ENCODE measurements at regions not wholly inside any gene's neighbourhood (a gene's known extent, or its start where the extent isn't known, plus 50 kb on each side); places are given as distances from the start of the nearest gene placed in this dataset.

DNA sequence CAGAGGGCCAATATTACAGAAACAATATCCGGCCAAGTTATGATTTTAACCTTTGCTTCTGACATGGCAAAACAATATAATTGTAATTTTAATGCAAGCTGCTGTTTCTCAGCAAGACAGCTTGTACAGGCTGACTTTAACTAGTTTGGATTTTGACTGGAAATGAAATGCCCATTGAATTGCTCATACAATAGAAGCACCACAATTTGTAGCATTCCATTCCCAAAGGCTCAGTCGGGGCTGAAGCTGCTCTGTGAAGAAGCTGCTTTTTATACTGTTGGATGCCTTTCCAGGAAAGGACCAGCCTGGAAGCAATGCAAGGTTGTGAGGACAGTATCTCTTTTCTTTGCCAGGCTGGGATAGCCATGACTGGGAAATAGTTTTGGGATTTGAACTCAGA, 677.0 kb upstream of the FANCL start:
- H2AFZ ChIP-seq (ENCODE audit: low read length): no peak overlapping the region
- no peaks in the 10 kb centered on the region for H3K36me3 ChIP-seq (ENCODE audit: control insufficient read depth in 2 of 4, insufficient read depth in 4 of 4, low read length in 3 of 4)
- H3K9ac ChIP-seq (replicated peaks in 1 of 4; ENCODE audit: extremely low read depth in 1 of 4, low read depth in 3 of 4, low read length in 3 of 4): no peak overlapping the region
- no peaks in the 10 kb centered on the region for H3K27me3 ChIP-seq (replicated peaks in 1 of 4; ENCODE audit: control insufficient read depth in 3 of 4, extremely low read depth in 1 of 4, insufficient read depth in 3 of 4, low read length in 3 of 4)
- H4K20me1 ChIP-seq (replicated peaks in 1 of 2; ENCODE audit: control insufficient read depth in 1 of 2, insufficient read depth in 2 of 2, low read length in 2 of 2): no peaks in the 10 kb centered on the region
- H3K56ac ChIP-seq (replicated peaks; ENCODE audit: insufficient read length, low read depth, low read length): no peak overlapping the region
- no peak overlapping the region for H4K8ac ChIP-seq (ENCODE audit: extremely low read depth, insufficient read depth, low read length)
- H2BK20ac ChIP-seq (ENCODE audit: low read length): no peak overlapping the region
- H4K91ac ChIP-seq (replicated peaks; ENCODE audit: insufficient read length, low read length): no peak overlapping the region
- H3K23me2 ChIP-seq (ENCODE audit: low read depth, low read length): no peaks in the 10 kb centered on the region
- POLR2A ChIA-PET (ENCODE audit: partially characterized antibody): no interaction called here
- no peak for DNase-seq (ENCODE audit: low read depth in 1 of 2, low spot score in 2 of 2)
- no peak overlapping the region for H2BK15ac ChIP-seq (ENCODE audit: low read length)
- H3K4ac ChIP-seq (replicated peaks; ENCODE audit: insufficient read length, low read depth, low read length): no peak overlapping the region
- H3K4me1 ChIP-seq (replicated peaks in 1 of 4; ENCODE audit: control insufficient read depth in 3 of 4, insufficient read depth in 4 of 4, low read length in 3 of 4): peaks cover 0 to 5% (median 3%) of the 10 kb centered on the region in 4 experiments; a peak in 3 of 7 replicates
- no peaks in the 10 kb centered on the region for H3K9me3 ChIP-seq (ENCODE audit: insufficient read depth in 2 of 2, low read depth in 1 of 2, low read length in 1 of 2)
- H3K23ac ChIP-seq (ENCODE audit: insufficient read length): no peak overlapping the region
- CTCF ChIA-PET (ENCODE audit: partially characterized antibody): interaction anchor here (1.4 to 1.5 kb wide), 2 partner anchors 27 to 47 kb away, joined by 3 read pairs; no protein-coding TSS in a partner anchor
- H2BK120ac ChIP-seq (replicated peaks; ENCODE audit: low read depth, low read length): no peak overlapping the region
- no peaks in the 10 kb centered on the region for H3K79me1 ChIP-seq (ENCODE audit: low read depth, low read length)
- WGBS, 2 experiments (ENCODE audit: extremely low coverage in 1 of 2, insufficient coverage in 1 of 2, insufficient read length in 1 of 2, insufficient replicate concordance in 2 of 2, low coverage in 1 of 2, low lambda C conversion rate in 2 of 2, missing lambda C conversion rate in 1 of 2): 76% methylated on average over 2 of the region's 2 CpGs; no CpG with 5 or more reads in 1 of the 2 experiments
- H2BK5ac ChIP-seq (ENCODE audit: low read depth, low read length): no peak overlapping the region
- no peak overlapping the region for H4K5ac ChIP-seq (ENCODE audit: insufficient read length, low read depth, low read length)
- H2BK12ac ChIP-seq (ENCODE audit: low read depth, low read length): no peak overlapping the region
- no peak overlapping the region for H2AK5ac ChIP-seq (ENCODE audit: low read depth, low read length)
- H3K14ac ChIP-seq (ENCODE audit: insufficient read length): no peak overlapping the region
- H3K27ac ChIP-seq (ENCODE audit: low read depth, low read length): no peak overlapping the region
- no peak overlapping the region for H3K4me3 ChIP-seq (ENCODE audit: extremely low read depth in 1 of 4, insufficient read depth in 2 of 4, low read depth in 3 of 4, low read length in 4 of 4)
- FAIRE-seq: no peak
- no peaks in the 10 kb centered on the region for H3K79me2 ChIP-seq (ENCODE audit: control insufficient read depth in 1 of 2, insufficient read depth in 2 of 2, low read length in 2 of 2)
- no peak overlapping the region for H3K18ac ChIP-seq (ENCODE audit: extremely low read depth, low read length)
- H3K4me2 ChIP-seq (ENCODE audit: insufficient read depth in 1 of 2, low read depth in 2 of 2, low read length in 2 of 2): no peak overlapping the region
- no peak for TF ChIP-seq JUND (IDR thresholded peaks at IDR 0.05; ENCODE audit: low read length)
- TF ChIP-seq POU5F1 (IDR thresholded peaks at IDR 0.05; ENCODE audit: low read depth, low read length): no peak
- no peak for TF ChIP-seq CHD1 (IDR thresholded peaks at IDR 0.05; ENCODE audit: low read depth, low read length)
- TF ChIP-seq GTF2F1 (IDR thresholded peaks at IDR 0.05; ENCODE audit: borderline replicate concordance, low read depth, low read length): no peak
- no peak for TF ChIP-seq HDAC2 (IDR thresholded peaks at IDR 0.05; ENCODE audit: borderline replicate concordance in 1 of 2, low read depth in 2 of 2, low read length in 2 of 2)
- TF ChIP-seq CHD2 (IDR thresholded peaks at IDR 0.05; ENCODE audit: low read length): no peak
